IMR-90 (cell line): ENCODE measurements at regions not wholly inside any gene's neighbourhood (a gene's known extent, or its start where the extent isn't known, plus 50 kb on each side); places are given as distances from the start of the nearest gene placed in this dataset.

Experiments
- CEBPB ChIP-seq: IDR thresholded peaks from 2 replicates; pipeline ENCODE4 v1.6.1; 2012; ENCODE audit warnings: low read depth, low read length, improper control_type of control experiment
- CTCF ChIP-seq: conservative IDR thresholded peaks from 2 replicates; pipeline ENCODE4 v1.5.1; 2012; ENCODE audit warnings: mild to moderate bottlenecking, low read depth, low read length, improper control_type of control experiment
- MXI1 ChIP-seq: IDR thresholded peaks from 2 replicates; pipeline ENCODE4 v1.6.1; 2012; ENCODE audit warnings: low read depth, mild to moderate bottlenecking, low read length, moderate library complexity, borderline replicate concordance
- POLR2A ChIP-seq: IDR thresholded peaks from 2 replicates; pipeline ENCODE4 v1.6.1; 2012; ENCODE audit warnings: mild to moderate bottlenecking, low read depth, low read length
- RAD21 ChIP-seq: IDR thresholded peaks from 2 replicates; pipeline ENCODE4 v1.6.1; 2012; ENCODE audit warnings: low read length, improper control_type of control experiment

DNA sequence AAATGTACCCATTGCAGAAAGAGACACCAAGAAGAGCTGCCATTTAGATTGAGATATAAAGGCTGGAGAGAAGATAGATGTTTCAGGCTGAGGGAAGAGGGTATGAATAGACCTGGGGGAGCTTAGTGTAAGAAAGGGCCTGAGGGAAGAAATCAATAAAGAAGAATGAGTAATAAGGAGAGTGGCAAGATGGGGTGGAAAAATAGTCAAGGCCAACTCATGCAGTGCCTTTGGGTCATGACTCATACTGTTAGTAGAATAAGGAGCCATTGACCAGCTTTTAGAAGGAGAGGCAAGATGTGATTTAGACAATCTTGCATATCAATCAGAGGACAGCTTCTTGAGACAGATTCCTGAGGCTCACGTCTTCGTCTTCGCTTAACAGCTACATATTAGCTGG, 287.5 kb downstream of the DUSP6 start:
- no peak for TF ChIP-seq MXI1
- TF ChIP-seq CTCF = no peak
- no peak for TF ChIP-seq RAD21
- no peak for TF ChIP-seq CEBPB
- TF ChIP-seq POLR2A = no peak
